ENCODE measurements at regions not wholly inside any gene's neighbourhood (a gene's known extent, or its start where the extent isn't known, plus 50 kb on each side); places are given as distances from the start of the nearest gene placed in this dataset.

DNA sequence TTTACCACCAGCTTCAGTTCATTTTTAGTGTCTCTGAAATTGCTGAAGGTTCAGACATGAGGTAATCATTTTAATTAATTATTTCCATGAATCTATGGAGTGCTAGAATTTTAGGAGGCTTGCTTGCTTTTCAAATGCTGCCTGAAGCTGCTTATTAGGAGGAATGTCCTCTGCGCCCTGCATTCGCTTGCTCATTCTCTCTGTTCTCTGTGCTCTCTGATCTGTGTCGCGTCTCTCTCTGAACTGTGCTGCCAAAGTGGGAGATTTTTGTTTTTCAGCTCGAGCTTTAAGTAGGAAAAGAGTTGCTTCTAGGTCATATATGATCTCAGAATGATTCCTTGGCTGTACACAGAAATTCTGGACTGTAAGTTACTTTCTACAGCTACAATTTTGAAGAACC, 101.7 kb upstream of the PRR16 start:
- TF ChIP-seq, protein P1, sequence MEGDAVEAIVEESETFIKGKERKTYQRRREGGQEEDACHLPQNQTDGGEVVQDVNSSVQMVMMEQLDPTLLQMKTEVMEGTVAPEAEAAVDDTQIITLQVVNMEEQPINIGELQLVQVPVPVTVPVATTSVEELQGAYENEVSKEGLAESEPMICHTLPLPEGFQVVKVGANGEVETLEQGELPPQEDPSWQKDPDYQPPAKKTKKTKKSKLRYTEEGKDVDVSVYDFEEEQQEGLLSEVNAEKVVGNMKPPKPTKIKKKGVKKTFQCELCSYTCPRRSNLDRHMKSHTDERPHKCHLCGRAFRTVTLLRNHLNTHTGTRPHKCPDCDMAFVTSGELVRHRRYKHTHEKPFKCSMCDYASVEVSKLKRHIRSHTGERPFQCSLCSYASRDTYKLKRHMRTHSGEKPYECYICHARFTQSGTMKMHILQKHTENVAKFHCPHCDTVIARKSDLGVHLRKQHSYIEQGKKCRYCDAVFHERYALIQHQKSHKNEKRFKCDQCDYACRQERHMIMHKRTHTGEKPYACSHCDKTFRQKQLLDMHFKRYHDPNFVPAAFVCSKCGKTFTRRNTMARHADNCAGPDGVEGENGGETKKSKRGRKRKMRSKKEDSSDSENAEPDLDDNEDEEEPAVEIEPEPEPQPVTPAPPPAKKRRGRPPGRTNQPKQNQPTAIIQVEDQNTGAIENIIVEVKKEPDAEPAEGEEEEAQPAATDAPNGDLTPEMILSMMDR (conservative IDR thresholded peaks at IDR 0.05; ENCODE audit: low read depth, low read length), result no peak
- TF ChIP-seq, protein P2, sequence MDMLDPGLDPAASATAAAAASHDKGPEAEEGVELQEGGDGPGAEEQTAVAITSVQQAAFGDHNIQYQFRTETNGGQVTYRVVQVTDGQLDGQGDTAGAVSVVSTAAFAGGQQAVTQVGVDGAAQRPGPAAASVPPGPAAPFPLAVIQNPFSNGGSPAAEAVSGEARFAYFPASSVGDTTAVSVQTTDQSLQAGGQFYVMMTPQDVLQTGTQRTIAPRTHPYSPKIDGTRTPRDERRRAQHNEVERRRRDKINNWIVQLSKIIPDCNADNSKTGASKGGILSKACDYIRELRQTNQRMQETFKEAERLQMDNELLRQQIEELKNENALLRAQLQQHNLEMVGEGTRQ (IDR thresholded peaks at IDR 0.05; ENCODE audit: low read depth, low read length), result no peak
- TF ChIP-seq RCOR1 (IDR thresholded peaks at IDR 0.05; ENCODE audit: insufficient replicate concordance, low read length) (no peak), POLR2A (IDR thresholded peaks at IDR 0.05; ENCODE audit: low read depth, low read length) (no peak), SMC3 (IDR thresholded peaks at IDR 0.05; ENCODE audit: low read depth, low read length) (no peak), MAZ (IDR thresholded peaks at IDR 0.05; ENCODE audit: borderline replicate concordance, low read depth, low read length) (no peak), NFE2L2 (IDR thresholded peaks at IDR 0.05; ENCODE audit: low read depth, low read length) (no peak), BHLHE40 (IDR thresholded peaks at IDR 0.05; ENCODE audit: low read depth, low read length) (no peak), MXI1 (IDR thresholded peaks at IDR 0.05; ENCODE audit: borderline replicate concordance, low read depth, low read length) (no peak), RAD21 (IDR thresholded peaks at IDR 0.05; ENCODE audit: low read length) (no peak), RFX5 (IDR thresholded peaks at IDR 0.05; ENCODE audit: low read depth, low read length) (no peak)
